Activated naive CD4-positive, alpha-beta T cell treated with Interleukin-2 at 50 U/mL for 16 hours (primary cell): ENCODE measurements at regions not wholly inside any gene's neighbourhood (a gene's known extent, or its start where the extent isn't known, plus 50 kb on each side); places are given as distances from the start of the nearest gene placed in this dataset.
"Not testable (repeated sequence)": the region's sequence is repeated elsewhere in the genome, so short reads cannot be mapped to it uniquely, and the experiment has no call there.

ENCODE experiments used
- DNase-seq: peaks from one replicate; pipeline ENCODE4 v3.0.0-alpha.2; 2020

DNA sequence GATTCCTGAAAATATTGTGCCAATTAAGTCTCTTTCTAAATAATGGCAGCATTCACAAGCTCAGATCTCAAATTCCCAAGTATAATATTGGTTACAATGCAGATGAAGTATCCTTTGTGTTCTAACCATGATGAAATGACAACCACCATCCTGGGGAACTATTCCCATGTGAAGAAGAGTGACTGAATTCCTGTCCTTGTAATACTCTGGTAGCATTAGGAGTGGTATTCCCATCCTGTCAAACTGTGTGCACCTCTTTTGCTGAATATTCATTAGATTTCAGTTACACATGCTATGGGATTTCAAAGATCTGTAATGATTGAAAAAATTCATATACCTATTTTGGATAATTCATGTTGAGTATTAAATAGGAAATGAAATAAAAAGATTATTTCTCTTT, 86.1 kb upstream of the SMIM30 start:
- DNase-seq = no peak

DNA sequence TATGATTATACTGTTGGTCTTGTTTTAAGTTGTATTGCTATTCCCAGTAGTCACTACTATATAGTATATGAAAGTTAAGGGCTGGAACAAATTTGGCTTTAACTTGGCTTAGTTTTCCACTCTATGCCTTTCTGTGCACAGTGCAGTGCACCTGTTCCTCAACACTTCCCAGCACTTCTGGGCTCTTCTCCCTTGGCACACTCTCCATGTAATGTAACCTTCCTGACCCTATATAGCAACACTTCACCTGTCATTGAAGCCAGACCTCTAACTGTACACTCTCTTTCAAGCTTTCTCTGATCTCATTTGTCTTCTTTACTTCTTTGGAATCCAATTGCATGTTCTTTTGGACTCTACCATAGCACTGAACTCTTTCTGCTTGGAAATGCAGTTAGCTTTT, 83.9 kb upstream of the SMIM30 start:
- DNase-seq = no peak

DNA sequence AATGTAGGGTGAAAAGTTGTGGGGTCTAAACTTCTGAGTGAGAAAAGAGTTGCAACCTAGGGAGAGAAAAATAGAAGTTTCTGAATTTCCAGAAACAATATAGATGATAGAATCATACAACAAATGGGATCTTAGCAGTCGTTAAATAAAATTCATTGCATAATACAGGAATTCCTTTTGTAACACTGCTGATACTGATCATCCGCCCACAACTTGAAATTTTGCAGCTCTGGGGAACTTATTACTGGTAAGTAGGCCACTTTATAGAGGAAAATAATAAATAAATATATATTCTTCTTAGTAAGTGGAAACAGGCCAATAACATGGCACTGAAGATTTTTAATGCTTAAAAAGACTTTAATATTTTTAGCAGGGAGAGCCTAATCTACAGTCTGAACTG, 81.9 kb upstream of the SMIM30 start:
- no peak for DNase-seq

DNA sequence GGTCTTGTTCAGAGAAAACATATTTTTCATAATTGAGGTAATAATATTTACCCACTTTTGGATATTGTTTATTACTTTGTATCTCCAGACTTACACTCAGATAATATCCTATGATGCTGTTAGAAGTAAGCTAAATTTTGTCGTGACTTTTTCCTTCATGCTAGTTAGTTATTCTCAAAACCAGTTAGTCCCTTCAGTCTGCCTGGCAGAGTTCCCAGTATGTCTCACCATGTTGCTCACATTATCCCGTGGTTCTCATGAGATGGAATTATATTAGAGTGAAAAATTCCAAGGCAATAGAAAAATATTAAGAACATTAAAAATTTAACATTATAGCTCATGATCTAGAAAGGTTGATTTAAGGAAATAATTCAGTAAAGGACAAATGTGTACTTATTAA, 81.5 kb upstream of the SMIM30 start:
- DNase-seq = no peak

DNA sequence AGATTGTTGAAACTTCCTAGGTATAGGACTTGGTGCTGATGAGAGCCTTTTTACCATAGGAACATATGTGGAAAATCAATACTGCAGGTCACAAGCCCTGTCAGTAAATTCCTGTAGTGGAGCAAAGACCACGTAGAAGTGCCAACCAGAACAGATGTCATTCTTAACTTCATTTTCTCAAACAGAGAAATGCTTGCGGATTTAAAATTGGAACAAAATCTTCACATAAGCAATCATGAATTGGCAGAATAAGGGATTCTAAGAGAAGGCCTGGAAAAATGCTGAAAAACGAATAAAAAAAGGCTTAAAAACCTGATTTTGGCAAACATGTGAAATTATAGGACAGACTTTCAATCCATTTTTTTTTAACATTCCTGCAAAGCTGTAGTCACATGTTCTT, 80.8 kb upstream of the SMIM30 start:
- DNase-seq = no peak

DNA sequence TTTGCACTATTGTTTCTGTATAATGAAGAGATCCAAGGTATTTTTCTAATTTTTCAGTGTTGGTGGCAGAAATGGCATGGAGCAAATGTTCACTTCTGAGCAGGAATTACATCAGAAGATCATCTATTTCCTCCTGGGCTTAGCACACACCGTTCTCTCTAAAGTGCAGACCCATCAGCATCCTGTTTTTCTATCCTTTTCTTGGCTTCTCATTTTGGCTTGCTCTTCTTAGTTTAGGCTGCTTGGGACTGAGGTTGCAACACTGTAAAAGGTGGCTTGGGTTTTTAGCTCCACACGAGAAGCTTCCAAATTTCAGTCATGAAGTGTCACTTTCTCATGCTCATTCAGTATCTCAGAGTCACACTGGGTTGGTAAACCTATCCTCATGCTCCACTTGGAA, 79.9 kb upstream of the SMIM30 start:
- no peak for DNase-seq

DNA sequence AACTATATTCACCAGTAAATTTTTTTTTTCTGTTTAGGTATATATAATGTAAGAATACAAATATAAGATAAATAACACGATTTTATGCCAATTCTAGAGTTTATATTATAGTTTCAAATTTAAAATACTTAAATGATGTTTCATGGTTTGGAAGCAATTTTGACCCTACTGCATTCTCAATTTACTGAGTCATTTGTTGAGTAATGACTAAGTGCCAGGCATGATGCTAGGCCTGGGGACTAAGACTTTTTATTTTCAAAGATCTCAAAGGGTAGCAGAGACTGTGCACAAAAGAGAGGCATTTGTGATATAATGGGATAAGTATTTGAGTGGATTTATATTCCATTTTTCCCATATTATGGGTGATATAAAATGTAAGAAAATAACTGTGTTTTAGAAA, 78.9 kb upstream of the SMIM30 start:
- DNase-seq = no peak

DNA sequence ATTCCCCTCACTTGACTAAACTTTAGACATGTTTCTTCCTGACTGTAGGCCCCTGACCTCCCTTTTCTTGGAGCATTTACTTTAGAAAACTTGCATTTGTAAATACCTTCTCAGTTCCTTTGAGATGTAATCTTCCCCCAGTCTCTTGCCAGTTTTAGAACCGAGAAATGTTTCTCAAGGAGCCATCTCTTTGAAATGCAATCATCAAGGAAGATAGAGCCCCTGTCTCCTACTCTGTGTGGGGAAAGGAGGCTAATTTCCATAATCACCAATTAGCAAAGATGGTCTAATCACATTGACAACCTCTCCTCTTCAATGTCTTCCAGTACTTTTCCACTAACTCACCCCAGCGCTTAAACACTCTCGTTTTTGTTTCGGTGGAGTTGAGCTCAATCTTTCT, 70.0 kb upstream of the SMIM30 start:
- no peak for DNase-seq

DNA sequence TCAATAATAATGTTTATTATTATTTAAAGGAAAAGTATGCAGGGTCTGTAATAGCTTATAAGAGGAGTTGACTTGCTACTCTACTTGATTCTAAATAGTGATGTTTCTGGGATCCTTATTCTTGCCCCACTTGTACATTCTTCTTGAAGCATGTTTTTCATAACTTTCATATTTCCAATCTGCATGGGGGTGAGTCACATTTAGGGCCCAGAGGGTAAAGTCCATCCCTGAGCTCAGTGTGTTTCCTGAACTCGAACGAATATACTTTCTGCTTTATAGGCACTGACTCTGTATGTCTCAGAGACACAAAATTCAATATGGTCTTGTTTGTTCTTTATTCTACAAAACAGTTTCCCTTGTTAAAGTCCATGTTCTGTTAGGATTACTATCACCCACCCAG, 61.0 kb upstream of the SMIM30 start:
- DNase-seq = no peak

DNA sequence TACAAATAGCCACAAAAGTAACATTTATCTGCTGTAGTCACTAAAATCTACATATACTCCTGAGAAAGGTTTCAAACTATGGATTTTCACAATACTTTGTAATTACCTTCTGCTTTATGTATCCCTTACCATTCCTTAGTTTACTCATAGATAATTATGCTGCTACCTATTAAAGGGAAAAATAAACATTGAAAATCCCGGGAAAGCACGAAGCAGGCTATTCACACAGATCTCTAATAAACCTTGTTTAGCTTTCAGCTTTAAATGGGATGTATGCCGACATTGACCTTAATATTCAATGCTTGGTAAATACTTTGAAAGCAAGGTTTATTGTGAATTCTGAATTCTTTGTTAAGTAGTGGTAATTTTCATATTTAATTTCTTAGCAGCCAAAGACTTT, 58.5 kb upstream of the SMIM30 start:
- no peak for DNase-seq

DNA sequence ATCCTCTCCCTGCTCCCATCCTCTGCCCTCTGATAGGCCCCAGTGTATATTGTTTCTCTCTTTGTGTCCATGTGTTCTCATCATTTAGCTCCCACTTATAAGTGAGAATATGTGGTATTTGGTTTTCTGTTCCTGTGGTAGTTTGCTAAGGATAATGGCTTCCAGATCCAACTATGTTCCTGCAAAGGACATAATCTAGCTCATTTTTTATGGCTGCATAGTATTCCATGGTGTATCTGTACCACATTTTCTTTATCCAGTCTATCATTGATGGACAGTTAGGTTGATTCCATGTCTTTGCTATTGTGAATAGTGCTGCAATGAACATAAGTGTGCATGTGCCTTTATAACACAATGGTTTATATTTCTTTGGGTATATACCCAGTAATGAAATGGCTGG, 57.8 kb upstream of the SMIM30 start:
- not testable (repeated sequence) for DNase-seq

DNA sequence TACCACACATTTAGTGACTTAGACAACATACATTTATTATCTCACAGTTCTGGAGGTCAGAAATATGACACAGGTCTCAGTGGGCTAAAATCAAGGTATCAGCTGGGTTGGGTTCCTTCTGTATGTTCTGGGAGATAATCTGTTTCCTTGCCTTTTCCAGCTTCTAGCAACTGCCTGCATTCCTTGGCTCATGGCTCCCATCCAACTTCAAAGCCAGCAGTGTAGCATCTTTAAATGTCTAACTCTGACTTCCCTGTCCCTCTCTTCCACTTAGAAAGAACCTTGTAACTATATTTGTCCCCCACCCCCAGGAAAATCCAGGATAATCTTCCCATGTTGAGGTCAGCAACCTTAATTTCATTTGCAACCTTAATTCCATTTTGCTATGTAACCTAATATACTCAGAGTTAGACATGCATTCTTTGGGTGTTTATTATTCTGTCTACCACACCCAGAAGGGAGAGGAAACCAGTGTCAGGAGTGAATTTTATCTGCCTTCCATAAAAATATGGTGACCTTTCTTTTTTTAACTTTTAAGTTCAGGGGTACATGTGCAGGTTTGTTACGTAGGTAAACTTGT, 57.3 kb upstream of the SMIM30 start:
- DNase-seq = no peak

DNA sequence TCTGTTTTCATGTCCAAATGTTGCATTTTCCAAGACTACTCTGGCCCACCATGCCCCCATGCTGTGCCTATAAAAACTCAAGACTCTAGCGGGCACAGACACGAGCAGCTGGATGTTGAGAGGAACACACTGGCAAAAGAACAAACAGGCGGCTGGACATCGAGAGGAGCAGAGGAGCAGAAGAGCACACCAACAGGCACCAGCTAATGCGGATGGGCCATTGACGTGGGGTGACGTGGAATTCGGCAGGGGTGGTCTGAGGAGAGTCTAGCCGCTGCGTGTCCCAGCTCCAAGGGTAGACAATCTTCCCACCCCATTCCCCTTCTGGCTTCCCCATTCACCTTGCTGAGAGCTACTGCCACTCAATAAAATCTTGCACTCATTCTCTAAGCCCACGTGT, 54.4 kb upstream of the SMIM30 start:
- DNase-seq = no peak

DNA sequence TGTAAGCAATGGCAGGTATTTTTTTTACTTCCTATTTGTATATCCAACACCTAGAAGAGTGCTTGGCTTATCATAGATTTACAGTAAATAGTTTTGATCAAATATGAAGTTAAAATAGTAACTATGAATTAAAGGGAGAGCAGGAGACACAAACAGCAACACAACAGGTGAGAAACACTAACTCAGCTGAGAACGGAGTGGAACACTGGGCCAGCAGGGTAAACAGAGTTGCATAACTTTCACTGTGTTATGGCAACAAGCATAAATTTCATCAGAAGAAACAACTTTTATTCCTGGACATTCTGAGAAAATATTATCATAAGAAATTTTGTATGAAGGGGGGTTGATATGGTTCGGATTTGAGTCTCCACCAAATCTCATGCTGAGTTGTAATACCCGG, 52.2 kb upstream of the SMIM30 start:
- DNase-seq = no peak
